Activated naive CD8-positive, alpha-beta T cell treated with anti-CD3 and anti-CD28 coated beads, Interleukin-2, amount 10 ng/mL, durations not matched to agents 7 days and 5 days (primary cell): ENCODE measurements at regions not wholly inside any gene's neighbourhood (a gene's known extent, or its start where the extent isn't known, plus 50 kb on each side); places are given as distances from the start of the nearest gene placed in this dataset.

ENCODE experiments used
- ATAC-seq: fragments of 150-1000 bp; cut with Tn5 transposase; one replicate; pipeline ENCODE4 v1.10.0; 2021; ENCODE audit warnings: low read depth, moderate library complexity
- POLR2A ChIA-PET: fragments of 350-600 bp; sonication (Branson Sonifier 250); formaldehyde crosslinking; loops from one replicate; lab custom pipeline; 2021; ENCODE audit warnings: antibody characterized with exemption; lab: Charles Lee
- DNase-seq: peaks from one replicate; pipeline ENCODE4 v3.0.0; 2021
- H3K27ac Mint-ChIP-seq: one replicate; pipeline ENCODE4 v1.8.0; 2022; ENCODE audit warnings: mild to moderate bottlenecking, mixed read lengths
- H3K27me3 Mint-ChIP-seq: one replicate; pipeline ENCODE4 v1.8.0; 2022; ENCODE audit warnings: mild to moderate bottlenecking, moderate library complexity, mixed read lengths
- H3K36me3 Mint-ChIP-seq: one replicate; pipeline ENCODE4 v1.8.0; 2021; ENCODE audit warnings: mild to moderate bottlenecking, mixed read lengths
- H3K4me1 Mint-ChIP-seq: one replicate; pipeline ENCODE4 v1.8.0; 2021; ENCODE audit warnings: mixed read lengths
- H3K4me3 Mint-ChIP-seq: one replicate; pipeline ENCODE4 v1.8.0; 2022; ENCODE audit warnings: mild to moderate bottlenecking, moderate library complexity, mixed read lengths
- H3K9me3 Mint-ChIP-seq: one replicate; pipeline ENCODE4 v1.8.0; 2021; ENCODE audit warnings: mixed read lengths

DNA sequence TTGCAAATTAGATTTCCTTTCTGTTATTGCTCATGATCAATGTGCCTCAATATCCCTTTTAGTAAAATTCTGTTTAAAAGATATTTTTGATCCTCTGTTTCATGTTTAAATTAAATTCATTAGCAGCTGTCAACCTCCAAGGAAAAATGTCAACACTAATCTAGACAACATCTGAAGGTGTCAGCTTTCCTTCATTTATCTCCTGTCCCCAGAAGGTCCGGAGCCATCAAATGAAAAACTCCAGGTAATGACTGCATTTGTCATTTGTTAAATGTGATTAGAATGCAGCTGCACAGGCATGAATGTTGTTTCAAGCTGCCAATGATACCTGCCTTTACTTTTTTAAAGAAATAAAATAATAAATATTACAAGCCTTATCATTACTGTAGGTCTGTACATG is 463.7 kb upstream of the SEMA3A start:
- Mint-ChIP-seq H3K36me3 (no peaks in the 10 kb centered on the region), H3K27me3 (no peaks in the 10 kb centered on the region), H3K9me3 (no peaks in the 10 kb centered on the region), H3K4me3 (no peak overlapping the region), H3K27ac (no peak overlapping the region), H3K4me1 (no peaks in the 10 kb centered on the region)
- POLR2A ChIA-PET, result no interaction called here
- ATAC-seq (no peak), DNase-seq (no peak)

GRCh38 chr7:84654273-84654672 is 459.7 kb upstream of the SEMA3A start:
- no peak overlapping the region for H3K27ac Mint-ChIP-seq
- POLR2A ChIA-PET, result no interaction called here
- ATAC-seq (no peak), DNase-seq (no peak)
- H3K27me3 Mint-ChIP-seq, result no peaks in the 10 kb centered on the region
- H3K4me3 Mint-ChIP-seq, result no peak overlapping the region
- H3K4me1 Mint-ChIP-seq, result no peaks in the 10 kb centered on the region
- no peaks in the 10 kb centered on the region for H3K36me3 Mint-ChIP-seq
- no peaks in the 10 kb centered on the region for H3K9me3 Mint-ChIP-seq

DNA sequence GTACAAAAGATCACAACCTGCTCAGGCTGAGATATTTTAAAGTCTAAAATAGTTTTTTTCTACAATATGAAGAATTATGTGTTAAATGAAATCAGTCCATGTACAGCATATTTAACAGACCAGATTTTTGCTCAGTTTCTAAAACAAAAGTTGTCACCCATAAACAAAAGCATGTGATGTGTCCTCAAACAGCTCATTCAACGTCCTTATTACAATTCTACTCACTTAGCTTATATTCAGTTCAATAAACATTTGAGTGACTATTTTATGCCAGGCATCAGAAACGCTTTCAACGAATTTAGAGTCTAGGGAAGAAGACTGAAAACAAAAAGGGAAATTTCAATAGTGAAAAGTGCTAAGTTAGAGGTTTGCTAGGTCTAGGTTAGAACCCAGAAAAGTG is 457.3 kb upstream of the SEMA3A start:
- Mint-ChIP-seq H3K36me3 (no peaks in the 10 kb centered on the region), H3K27me3 (no peaks in the 10 kb centered on the region), H3K9me3 (no peaks in the 10 kb centered on the region), H3K4me3 (no peak overlapping the region), H3K4me1 (no peaks in the 10 kb centered on the region), H3K27ac (no peak overlapping the region)
- ATAC-seq (no peak), DNase-seq (no peak)
- POLR2A ChIA-PET, result no interaction called here

DNA sequence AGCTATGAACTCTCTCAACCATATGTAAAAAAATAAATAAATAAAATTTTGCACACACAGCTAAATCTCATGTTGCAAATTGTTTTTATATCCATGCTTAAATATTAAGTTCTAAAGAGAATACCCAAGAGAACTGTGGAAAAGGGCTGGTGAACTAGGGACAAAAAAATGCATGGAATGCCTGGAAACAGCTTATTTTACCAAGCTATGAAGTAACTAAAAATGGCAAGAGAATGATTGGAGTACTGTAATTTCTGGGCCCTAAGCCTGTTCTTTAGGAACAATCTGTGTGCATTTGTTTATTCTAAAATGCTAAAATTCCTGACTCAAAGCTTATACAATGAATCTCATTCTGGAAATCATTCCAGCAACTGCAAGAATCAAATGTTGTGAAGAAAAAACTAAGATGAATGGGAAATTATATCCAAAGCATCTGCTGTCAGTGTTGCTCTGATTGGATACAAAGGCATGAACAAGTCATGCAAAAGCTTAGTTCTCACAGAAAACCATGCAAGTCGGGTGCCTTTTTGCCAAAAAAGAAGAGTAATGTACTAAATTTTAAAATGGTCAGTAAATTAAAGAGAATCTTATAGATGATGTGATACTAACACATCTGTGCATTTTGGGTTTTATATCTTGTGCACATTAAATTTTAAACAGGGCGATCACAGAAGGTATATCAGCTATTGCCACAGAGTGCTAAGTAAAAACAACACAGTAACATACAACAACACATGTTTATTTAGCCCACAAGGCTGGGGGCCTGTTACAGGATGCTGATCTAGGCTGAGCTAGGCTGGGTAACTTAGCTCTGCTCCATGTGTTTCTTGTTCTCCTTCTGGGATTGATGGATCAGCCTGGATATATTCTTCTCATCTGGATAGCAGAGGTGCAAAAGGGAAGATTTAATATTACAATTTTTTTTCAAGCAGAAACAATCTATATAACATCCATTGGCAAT is 453.5 kb upstream of the SEMA3A start:
- no peak for DNase-seq
- Mint-ChIP-seq H3K36me3 (no peaks in the 10 kb centered on the region), H3K27me3 (no peaks in the 10 kb centered on the region), H3K4me1 (no peaks in the 10 kb centered on the region), H3K27ac (no peak overlapping the region), H3K4me3 (no peak overlapping the region), H3K9me3 (no peaks in the 10 kb centered on the region)
- ATAC-seq, result no peak
- POLR2A ChIA-PET, result no interaction called here

DNA sequence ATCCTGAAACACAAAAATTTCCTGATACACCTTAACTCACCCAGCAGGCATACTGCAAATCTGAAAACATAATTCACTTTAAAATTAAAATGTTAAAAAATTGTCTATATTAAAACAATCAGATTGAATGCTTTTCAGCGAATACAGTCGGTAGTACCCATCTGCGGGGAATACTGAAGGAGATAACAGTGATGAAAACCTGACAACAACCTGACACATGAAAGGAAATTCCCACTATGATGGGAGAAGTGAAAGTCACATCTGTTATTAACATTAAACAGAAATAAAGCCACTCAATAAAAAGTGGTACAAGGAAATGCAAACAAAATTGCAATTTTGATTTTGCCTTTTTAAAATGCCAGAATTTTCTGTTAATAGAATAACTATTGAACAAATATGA is 448.0 kb upstream of the SEMA3A start:
- Mint-ChIP-seq H3K27ac (no peak overlapping the region), H3K4me1 (no peaks in the 10 kb centered on the region), H3K9me3 (no peaks in the 10 kb centered on the region), H3K36me3 (no peaks in the 10 kb centered on the region), H3K4me3 (no peak overlapping the region), H3K27me3 (no peaks in the 10 kb centered on the region)
- no peak for DNase-seq
- POLR2A ChIA-PET, result no interaction called here
- ATAC-seq, result no peak

- Mint-ChIP-seq H3K27me3 (no peaks in the 10 kb centered on the region), H3K36me3 (no peaks in the 10 kb centered on the region), H3K27ac (no peak overlapping the region), H3K4me1 (no peaks in the 10 kb centered on the region), H3K4me3 (no peak overlapping the region), H3K9me3 (peaks cover 3% of the 10 kb centered on the region)
- POLR2A ChIA-PET, result no interaction called here
- ATAC-seq (no peak), DNase-seq (no peak)
These were observed 446.0 kb upstream of the SEMA3A start for GRCh38 chr7:84640637-84641036.

DNA sequence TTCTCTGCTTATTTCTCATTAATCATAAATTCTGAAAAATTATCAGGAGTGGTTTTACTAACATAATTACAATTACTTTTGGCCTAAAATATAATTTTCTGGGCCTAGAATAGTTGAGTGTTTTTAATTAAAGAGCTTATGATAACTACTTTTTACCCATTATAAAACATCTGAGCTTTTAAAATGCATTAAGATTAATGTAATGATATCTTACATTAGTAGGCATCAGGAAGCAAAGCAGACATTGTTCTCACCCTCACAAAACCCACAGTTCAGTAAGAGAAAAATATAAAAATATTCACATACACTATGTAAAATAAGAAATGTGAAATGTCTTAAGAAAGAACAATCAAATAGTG is 443.7 kb upstream of the SEMA3A start:
- no peak overlapping the region for H3K4me3 Mint-ChIP-seq
- POLR2A ChIA-PET, result no interaction called here
- DNase-seq, result no peak
- no peak overlapping the region for H3K27ac Mint-ChIP-seq
- H3K36me3 Mint-ChIP-seq, result no peaks in the 10 kb centered on the region
- ATAC-seq, result no peak
- H3K27me3 Mint-ChIP-seq, result no peaks in the 10 kb centered on the region
- H3K4me1 Mint-ChIP-seq, result no peaks in the 10 kb centered on the region
- H3K9me3 Mint-ChIP-seq, result peaks cover 3% of the 10 kb centered on the region

GRCh38 chr7:84637568-84638338 is 443.2 kb upstream of the SEMA3A start:
- H3K27me3 Mint-ChIP-seq, result no peaks in the 10 kb centered on the region
- no peaks in the 10 kb centered on the region for H3K36me3 Mint-ChIP-seq
- peaks cover 3% of the 10 kb centered on the region for H3K9me3 Mint-ChIP-seq
- POLR2A ChIA-PET, result no interaction called here
- H3K4me3 Mint-ChIP-seq, result no peak overlapping the region
- no peak overlapping the region for H3K27ac Mint-ChIP-seq
- H3K4me1 Mint-ChIP-seq, result no peaks in the 10 kb centered on the region
- DNase-seq, result no peak
- ATAC-seq, result no peak

DNA sequence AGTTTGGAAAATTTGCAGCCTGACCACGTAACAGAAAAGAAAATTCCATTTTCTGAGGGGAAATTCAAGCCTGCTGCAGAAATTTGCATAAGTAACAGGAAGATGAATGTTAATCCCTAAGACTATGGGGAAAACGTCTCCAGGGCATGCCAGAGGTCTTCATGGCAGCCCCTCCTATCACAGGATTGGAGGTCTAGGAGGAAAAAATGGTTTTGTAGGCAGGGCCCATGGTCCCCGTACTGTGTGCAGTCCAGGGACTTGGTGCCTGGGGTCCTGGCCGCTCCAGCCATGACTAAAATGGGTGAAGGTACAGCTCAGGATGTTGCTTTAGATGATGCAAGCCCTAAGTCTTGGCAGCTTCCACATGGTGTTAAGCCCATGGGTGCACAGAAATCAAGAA is 437.3 kb upstream of the SEMA3A start:
- POLR2A ChIA-PET, result no interaction called here
- no peak overlapping the region for H3K4me3 Mint-ChIP-seq

DNA sequence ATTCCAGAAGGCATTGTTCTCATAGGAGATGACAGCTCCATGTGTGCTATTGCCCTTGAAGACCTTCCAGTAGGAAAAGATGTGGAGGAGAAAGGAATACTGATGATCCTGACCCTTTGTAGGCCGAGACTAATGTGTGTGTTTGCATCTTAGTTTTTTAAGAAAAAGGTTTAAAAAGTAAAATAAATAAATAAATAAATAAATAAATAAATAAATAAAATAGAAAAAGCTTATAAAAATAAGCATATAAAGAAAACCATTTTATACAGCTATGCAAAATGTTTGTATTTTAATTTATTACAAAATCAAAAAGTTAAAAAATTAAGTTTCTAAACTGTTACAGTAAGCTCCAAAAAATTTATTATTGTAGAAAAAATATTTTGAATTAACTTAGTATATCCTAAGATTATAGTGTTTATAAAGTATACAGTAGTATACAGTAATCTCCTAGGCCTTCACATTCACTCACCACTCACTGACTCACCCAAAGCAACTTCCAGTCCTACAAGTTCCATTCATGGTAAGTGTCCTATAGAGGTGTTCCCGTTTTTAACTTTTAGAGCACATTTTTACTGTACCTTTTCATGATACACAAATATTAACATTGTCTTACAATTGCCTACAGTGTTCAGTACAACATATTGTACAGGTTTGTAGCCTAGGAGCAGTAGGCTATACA is 435.2 kb upstream of the SEMA3A start:
- Mint-ChIP-seq H3K27ac (no peak overlapping the region), H3K36me3 (no peaks in the 10 kb centered on the region), H3K4me3 (no peak overlapping the region), H3K9me3 (no peaks in the 10 kb centered on the region), H3K27me3 (no peaks in the 10 kb centered on the region), H3K4me1 (no peaks in the 10 kb centered on the region)
- ATAC-seq (no peak), DNase-seq (no peak)
- POLR2A ChIA-PET, result no interaction called here

More for the DNA sequence above, 437.3 kb upstream of the SEMA3A start:
- DNase-seq (no peak), ATAC-seq (no peak)
- no peak overlapping the region for H3K27ac Mint-ChIP-seq
- H3K9me3 Mint-ChIP-seq, result peaks cover 3% of the 10 kb centered on the region
- H3K27me3 Mint-ChIP-seq, result no peaks in the 10 kb centered on the region
- no peaks in the 10 kb centered on the region for H3K36me3 Mint-ChIP-seq
- no peaks in the 10 kb centered on the region for H3K4me1 Mint-ChIP-seq

DNA sequence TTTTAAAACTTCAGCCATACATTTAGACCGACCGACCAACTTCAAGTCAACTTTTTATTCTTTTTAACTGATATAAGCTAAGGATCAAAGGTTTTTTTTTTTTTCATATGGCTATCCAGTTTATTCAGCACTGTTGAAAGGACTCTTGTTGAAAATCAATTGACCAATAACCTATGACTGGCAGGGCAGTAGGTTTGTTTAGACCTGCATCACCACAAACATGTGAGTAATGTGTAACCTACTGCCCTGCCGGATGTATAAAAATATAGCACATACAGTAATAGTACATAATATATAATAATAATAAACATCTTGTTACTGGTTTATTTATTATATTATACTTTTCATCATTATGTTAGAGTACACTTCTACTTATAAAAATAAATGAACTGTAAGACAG is 434.6 kb upstream of the SEMA3A start:
- Mint-ChIP-seq H3K4me3 (no peak overlapping the region), H3K9me3 (no peaks in the 10 kb centered on the region), H3K27ac (no peak overlapping the region), H3K27me3 (no peaks in the 10 kb centered on the region), H3K4me1 (no peaks in the 10 kb centered on the region), H3K36me3 (no peaks in the 10 kb centered on the region)
- no peak for ATAC-seq
- DNase-seq, result no peak
- POLR2A ChIA-PET, result no interaction called here

DNA sequence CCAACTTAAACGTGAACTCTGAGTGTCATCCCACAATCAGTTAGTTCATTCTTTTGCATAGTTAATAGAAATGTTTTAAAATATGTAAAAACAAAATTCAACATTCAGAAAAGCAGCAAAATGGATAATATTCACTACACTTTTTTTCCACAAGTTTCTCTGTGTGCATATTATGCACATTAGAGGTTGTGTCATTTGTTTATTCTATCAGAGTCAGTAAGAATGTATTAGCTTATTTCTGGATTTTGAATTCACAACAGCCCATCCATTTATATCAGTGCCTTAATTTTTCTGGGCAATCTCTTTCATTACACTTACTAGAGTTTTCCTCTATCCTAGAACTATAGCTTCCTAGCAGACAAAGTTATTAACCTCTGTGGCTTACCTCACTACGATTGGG is 432.7 kb upstream of the SEMA3A start:
- Mint-ChIP-seq H3K36me3 (no peaks in the 10 kb centered on the region), H3K27ac (no peak overlapping the region), H3K27me3 (no peaks in the 10 kb centered on the region), H3K9me3 (no peaks in the 10 kb centered on the region), H3K4me1 (no peaks in the 10 kb centered on the region), H3K4me3 (no peak overlapping the region)
- POLR2A ChIA-PET, result no interaction called here
- DNase-seq, result no peak
- ATAC-seq, result no peak

DNA sequence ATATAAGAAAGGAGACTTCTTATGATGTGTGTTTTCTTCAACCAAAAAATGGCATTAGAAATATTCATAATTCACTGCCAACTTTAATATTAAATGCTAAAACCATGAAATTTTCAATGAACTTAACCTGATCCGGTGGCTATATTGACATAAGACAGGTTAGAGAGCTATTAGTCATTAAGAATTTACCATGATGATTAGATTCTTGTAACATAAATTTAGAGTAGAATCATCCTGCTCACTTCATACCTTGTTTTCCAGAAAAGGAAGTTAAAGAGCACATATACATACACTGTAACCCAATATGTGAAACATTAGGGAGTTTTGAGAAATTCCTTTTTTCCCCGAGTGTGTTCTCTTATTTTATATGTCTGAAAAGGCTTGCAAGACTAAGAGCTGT is 430.3 kb upstream of the SEMA3A start:
- Mint-ChIP-seq H3K27me3 (no peaks in the 10 kb centered on the region), H3K9me3 (no peaks in the 10 kb centered on the region), H3K27ac (no peak overlapping the region), H3K4me3 (no peak overlapping the region), H3K4me1 (no peaks in the 10 kb centered on the region), H3K36me3 (no peaks in the 10 kb centered on the region)
- ATAC-seq (no peak), DNase-seq (no peak)
- POLR2A ChIA-PET, result no interaction called here
